ENCODE measurements at regions not wholly inside any gene's neighbourhood (a gene's known extent, or its start where the extent isn't known, plus 50 kb on each side); places are given as distances from the start of the nearest gene placed in this dataset.

- TF ChIP-seq CTCF (IDR thresholded peaks at IDR 0.05; ENCODE audit: insufficient read depth, low read depth, low read length) (no peak), EZH2 (IDR thresholded peaks at IDR 0.05; ENCODE audit: insufficient read depth, low read length) (no peak)
Measured at GRCh38 chr15:46681901-46682300, 1035.4 kb upstream of the SEMA6D start.

All from astrocyte (in vitro differentiated cells and primary cell).